ENCODE measurements at regions not wholly inside any gene's neighbourhood (a gene's known extent, or its start where the extent isn't known, plus 50 kb on each side); places are given as distances from the start of the nearest gene placed in this dataset.

- H2AFZ ChIP-seq (ENCODE audit: low read depth, low read length, poor library complexity, severe bottlenecking), result no peak overlapping the region
- ChIA-PET POLR2A (no interaction called here), RAD21 (ENCODE audit: low non-redundant PET in 1 of 2, low total read pairs in 2 of 2, uncharacterized antibody in 2 of 2, unreplicated experiment in 2 of 2) (no interaction called here), CTCF (no interaction called here)
- H3K79me2 ChIP-seq (ENCODE audit: insufficient read depth, low read length), result no peaks in the 10 kb centered on the region
- no peaks in the 10 kb centered on the region for H3K4me1 ChIP-seq (ENCODE audit: control insufficient read depth in 1 of 2, insufficient read depth in 2 of 2, low read length in 2 of 2)
- H3K9me3 ChIP-seq (ENCODE audit: control insufficient read depth in 1 of 2, insufficient read depth in 1 of 2, low read depth in 1 of 2, low read length in 2 of 2), result no peaks in the 10 kb centered on the region
- intact Hi-C loops (cut with micrococcal nuclease), result no loop called here
- no peak for TF ChIP-seq MAX (IDR thresholded peaks at IDR 0.05)
- no peak for TF ChIP-seq SIN3A (IDR thresholded peaks at IDR 0.05; ENCODE audit: low read depth)
- TF ChIP-seq ZBTB33 (IDR thresholded peaks at IDR 0.05; ENCODE audit: extremely low read depth, insufficient replicate concordance, low read length), result no peak
- no peak for TF ChIP-seq REST (IDR thresholded peaks at IDR 0.05; ENCODE audit: low read depth)
- TF ChIP-seq ZNF274 (IDR thresholded peaks at IDR 0.05; ENCODE audit: low read depth, low read length), result no peak
- no peak for TF ChIP-seq SRF (IDR thresholded peaks at IDR 0.05; ENCODE audit: low read depth)
- TF ChIP-seq POLR2AphosphoS5 (IDR thresholded peaks at IDR 0.05; ENCODE audit: low read depth, low read length), result no peak
- TF ChIP-seq CBX3 (IDR thresholded peaks at IDR 0.05; ENCODE audit: low read depth), result no peak
- TF ChIP-seq ELF1 (IDR thresholded peaks at IDR 0.05; ENCODE audit: borderline replicate concordance, low read depth), result no peak
- TF ChIP-seq SP1 (IDR thresholded peaks at IDR 0.05; ENCODE audit: low read depth), result no peak
- TF ChIP-seq POLR2A (IDR thresholded peaks at IDR 0.05; ENCODE audit: borderline replicate concordance, extremely low read depth, insufficient read depth, insufficient read length), result no peak
- no peak for TF ChIP-seq RAD21 (IDR thresholded peaks at IDR 0.05; ENCODE audit: low read depth)
- TF ChIP-seq FOSL1 (IDR thresholded peaks at IDR 0.05; ENCODE audit: low read depth), result no peak
- no peak for TF ChIP-seq EGR1 (IDR thresholded peaks at IDR 0.05; ENCODE audit: low read depth)
- no peak for TF ChIP-seq ZFX (IDR thresholded peaks at IDR 0.05)
- no peak for TF ChIP-seq EZH2phosphoT487 (IDR thresholded peaks at IDR 0.05; ENCODE audit: borderline replicate concordance)
- TF ChIP-seq TCF7L2 (IDR thresholded peaks at IDR 0.05; ENCODE audit: borderline replicate concordance, extremely low read depth, insufficient read depth, insufficient read length), result no peak
- no peak for TF ChIP-seq EZH2 (IDR thresholded peaks at IDR 0.05)
- TF ChIP-seq CTCF (IDR thresholded peaks at IDR 0.05 in 2 of 3, conservative IDR thresholded peaks at IDR 0.05 in 1 of 3; ENCODE audit: borderline replicate concordance in 1 of 3, insufficient read depth in 1 of 3, low read depth in 2 of 3, low read length in 2 of 3), result no peak
- H3K36me3 ChIP-seq (ENCODE audit: control insufficient read depth in 1 of 2, insufficient read depth in 2 of 2, low read length in 2 of 2), result no peaks in the 10 kb centered on the region
- H3K4me3 ChIP-seq (replicated peaks in 1 of 2; ENCODE audit: low read depth in 1 of 2, low read length in 2 of 2), result no peak overlapping the region
- H3K4me2 ChIP-seq (ENCODE audit: low read length), result no peak overlapping the region
- H3K27ac ChIP-seq (ENCODE audit: low read depth, low read length), result no peak overlapping the region
- H3K9me2 ChIP-seq (ENCODE audit: insufficient read depth), result no peaks in the 10 kb centered on the region
- no TSS peak for BruUV-seq (replicated peaks)
- 0 out of 2 replicates have a peak, but pooled peaks cover 8% of the 10 kb centered on the region for H3K27me3 ChIP-seq (ENCODE audit: insufficient read depth, low read length)
- no peak overlapping the region for H3K9ac ChIP-seq (ENCODE audit: low read length)
- ATAC-seq (no peak), DNase-seq (ENCODE audit: low read depth, low spot score) (no peak)
- H4K20me1 ChIP-seq (ENCODE audit: insufficient read depth), result no peaks in the 10 kb centered on the region
Measured at GRCh38 chr7:91358303-91358702, 94.1 kb downstream of the FZD1 start.
